Psoas muscle (tissue), 7 donors: ENCODE measurements at regions not wholly inside any gene's neighbourhood (a gene's known extent, or its start where the extent isn't known, plus 50 kb on each side); places are given as distances from the start of the nearest gene placed in this dataset.
A peak's percentile ranks its signal among the peaks of the same experiment; 100 is the strongest.
"Not testable (repeated sequence)": the region's sequence is repeated elsewhere in the genome, so short reads cannot be mapped to it uniquely, and the experiment has no call there.

Source experiments
- ATAC-seq, 4 donors: fragments of 200-7000 bp; cut with Tn5 transposase; one replicate each; pipeline ENCODE4 v1.9.1; 2020; ENCODE audit warnings: moderate library complexity in 3 of 4, mild to moderate bottlenecking in 2 of 4
- DNase-seq, 2 donors: peaks; one replicate each; pipeline ENCODE4 v3.0.0-alpha.2; 2020
- H3K27ac ChIP-seq: fragments of 200-600 bp; one replicate; pipeline ENCODE4 v1.8.0; 2022
- H3K27me3 ChIP-seq, 3 donors: fragments of 200-600 bp in 1 of 3; one replicate each; pipeline versions ENCODE4 v1.6.1 to v1.8.0; 2013 to 2022; ENCODE audit warnings: low read length in 2 of 3, mild to moderate bottlenecking in 2 of 3, moderate library complexity in 1 of 3; ENCODE audit not compliant: insufficient read depth in 3 of 3
- H3K36me3 ChIP-seq, 2 donors: fragments of 200-600 bp in 1 of 2; one replicate each; pipeline versions ENCODE4 v1.6.1 to v1.8.0; 2013 to 2022; ENCODE audit warnings: low read depth in 1 of 2, mild to moderate bottlenecking in 1 of 2, moderate library complexity in 1 of 2; ENCODE audit not compliant: insufficient read depth in 1 of 2
- H3K4me1 ChIP-seq: fragments of 200-600 bp; one replicate; pipeline ENCODE4 v1.8.0; 2022
- H3K4me3 ChIP-seq: fragments of 200-600 bp; one replicate; pipeline ENCODE4 v1.8.0; 2022; ENCODE audit warnings: mild to moderate bottlenecking
- H3K9me3 ChIP-seq: fragments of 200-600 bp; one replicate; pipeline ENCODE4 v1.8.0; 2022
- WGBS, 3 donors: extraction: QIAGEN DNeasy Blood & Tissue Kit; methylation state at CpG; one replicate each; pipeline versions ENCODE4 v1.1.6 to v1.1.7; 2013; 5-methylcytosine and 5-hydroxymethylcytosine counted together
- intact Hi-C, 2 donors: fragments of 100-400 bp; cut with DNase I; formaldehyde crosslinking; loops; one replicate each; pipeline versions ENCODE4 v1.11.0 to v1.14.2; 2022
- donor health status: healthy with polysubstance abuse.
- donor health status: DM: no; HTN: no; CAD: no; lungs with moderate emphysema.
- donor health status: Bipolar disorder and iron deficiency.
- donor health status: healthy.
- donor health status: DM: yes; HTN: yes; CAD: no.
- donor health status: DM: no; HTN: no; CAD: no.
- donor health status: DM: yes; HTN: yes; CAD: no.

- intact Hi-C loops, result loop anchor here in 1 of 2 donors (10.0 kb wide), 1 partner anchor 689 kb away; no protein-coding TSS in a partner anchor
- H3K4me1 ChIP-seq, H3K9me3 ChIP-seq, H3K36me3 ChIP-seq, DNase-seq, ATAC-seq, H3K27me3 ChIP-seq, H3K4me3 ChIP-seq, H3K27ac ChIP-seq: not testable (repeated sequence)
- 57 to 71% (median 71%) methylated on average over 1 of the region's 1 CpG for WGBS, 3 donors
Measured at GRCh38 chr7:65105650-65106203, 99.2 kb upstream of the ERV3-1 start.

GRCh38 chr7:65100499-65100898 is 94.0 kb upstream of the ERV3-1 start:
- H3K4me1 ChIP-seq, H3K27ac ChIP-seq, H3K36me3 ChIP-seq, DNase-seq, H3K9me3 ChIP-seq, ATAC-seq, H3K27me3 ChIP-seq, H3K4me3 ChIP-seq: not testable (repeated sequence)
- intact Hi-C loops, result loop anchor here in 1 of 2 donors (10.0 kb wide), 1 partner anchor 694 kb away; no protein-coding TSS in a partner anchor
- 95 to 97% (median 96%) methylated on average over 4 of the region's 4 CpGs for WGBS, 3 donors

GRCh38 chr7:65081669-65082055 is 75.2 kb upstream of the ERV3-1 start:
- H3K4me1 ChIP-seq, intact Hi-C loops, H3K9me3 ChIP-seq, DNase-seq, H3K27me3 ChIP-seq, H3K36me3 ChIP-seq: not testable (repeated sequence)
- Histone ChIP-seq H3K27ac (peak overlapping the region; percentile 88), H3K4me3 (peak overlapping the region; percentile 85)
- WGBS, 3 donors, result 97 to 99% (median 97%) methylated on average over 13 to 19 of the region's 19 CpGs
- ATAC-seq, result peak in 1 of 4 donors; percentile 4

GRCh38 chr7:65080799-65081668 is 74.5 kb upstream of the ERV3-1 start:
- H3K36me3 ChIP-seq, H3K27me3 ChIP-seq, H3K9me3 ChIP-seq, intact Hi-C loops, H3K4me1 ChIP-seq: not testable (repeated sequence)
- ATAC-seq, result peak; percentile 97 to 98 (median 98)
- Histone ChIP-seq H3K4me3 (peak overlapping the region; percentile 85), H3K27ac (peak overlapping the region; percentile 88)
- peak; percentile 94 to 98 for DNase-seq
- WGBS, 3 donors, result 1 to 16% (median 4%) methylated on average over 47 to 51 of the region's 53 CpGs

GRCh38 chr7:65074959-65075358 is 68.5 kb upstream of the ERV3-1 start:
- ATAC-seq, H3K4me1 ChIP-seq, H3K4me3 ChIP-seq, H3K9me3 ChIP-seq, intact Hi-C loops, DNase-seq, H3K27me3 ChIP-seq, H3K27ac ChIP-seq: not testable (repeated sequence)
- WGBS, 3 donors, result 92 to 95% (median 94%) methylated on average over 15 to 23 of the region's 33 CpGs
- H3K36me3 ChIP-seq, result peaks cover 0 to 10% of the 10 kb centered on the region in 2 donors

GRCh38 chr7:65073160-65073559 is 66.7 kb upstream of the ERV3-1 start:
- H3K27me3 ChIP-seq, intact Hi-C loops: not testable (repeated sequence)
- WGBS, 3 donors, result 71 to 95% (median 85%) methylated on average over 1 to 3 of the region's 3 CpGs

GRCh38 chr7:65071854-65072431 is 65.5 kb upstream of the ERV3-1 start:
- WGBS, 3 donors, result 91 to 98% (median 93%) methylated on average over 6 to 7 of the region's 7 CpGs
- intact Hi-C loops, H3K4me1 ChIP-seq, H3K4me3 ChIP-seq, H3K9me3 ChIP-seq, H3K27me3 ChIP-seq, H3K27ac ChIP-seq, ATAC-seq, DNase-seq: not testable (repeated sequence)
- peaks cover 0 to 27% of the 10 kb centered on the region in 2 donors for H3K36me3 ChIP-seq

More at GRCh38 chr7:65073160-65073559, 66.7 kb upstream of the ERV3-1 start:
- not testable (repeated sequence) for ATAC-seq, H3K4me1 ChIP-seq, H3K27ac ChIP-seq, H3K4me3 ChIP-seq, DNase-seq, H3K9me3 ChIP-seq
- peaks cover 0 to 23% of the 10 kb centered on the region in 2 donors for H3K36me3 ChIP-seq

GRCh38 chr7:65069476-65069875 is 63.0 kb upstream of the ERV3-1 start:
- H3K27me3 ChIP-seq, DNase-seq, H3K27ac ChIP-seq, H3K4me3 ChIP-seq, H3K4me1 ChIP-seq, ATAC-seq, H3K9me3 ChIP-seq, intact Hi-C loops: not testable (repeated sequence)
- H3K36me3 ChIP-seq, result peaks cover 0 to 46% of the 10 kb centered on the region in 2 donors
- 92 to 100% (median 96%) methylated on average over 1 of the region's 1 CpG for WGBS, 3 donors

GRCh38 chr7:65062566-65062965 is 56.1 kb upstream of the ERV3-1 start:
- intact Hi-C loops, H3K9me3 ChIP-seq, H3K4me1 ChIP-seq, DNase-seq, H3K4me3 ChIP-seq, H3K27ac ChIP-seq, H3K27me3 ChIP-seq, ATAC-seq: not testable (repeated sequence)
- H3K36me3 ChIP-seq, result peaks cover 0 to 26% of the 10 kb centered on the region in 2 donors
- WGBS, 3 donors, result 63 to 72% (median 71%) methylated on average over 2 of the region's 2 CpGs

GRCh38 chr7:65059247-65059646 is 52.8 kb upstream of the ERV3-1 start:
- H3K36me3 ChIP-seq, H3K4me3 ChIP-seq, intact Hi-C loops, H3K4me1 ChIP-seq, H3K27me3 ChIP-seq, H3K27ac ChIP-seq, DNase-seq, H3K9me3 ChIP-seq, ATAC-seq: not testable (repeated sequence)
- 97 to 98% (median 98%) methylated on average over 1 of the region's 1 CpG for WGBS, 3 donors
